Skeletal muscle tissue (tissue), 3 donors: ENCODE measurements at regions not wholly inside any gene's neighbourhood (a gene's known extent, or its start where the extent isn't known, plus 50 kb on each side); places are given as distances from the start of the nearest gene placed in this dataset.

Source experiments
- H3K27ac ChIP-seq: one replicate; pipeline ENCODE4 v1.7.0; 2013; ENCODE audit warnings: mild to moderate bottlenecking, low read depth, low read length, inconsistent platforms
- H3K27me3 ChIP-seq, 3 donors: one replicate each; pipeline ENCODE4 v1.7.0; 2013; ENCODE audit warnings: low read length in 3 of 3; ENCODE audit not compliant: control insufficient read depth in 3 of 3, insufficient read depth in 3 of 3
- H3K36me3 ChIP-seq, 3 donors: one replicate each; pipeline ENCODE4 v1.7.0; 2013; ENCODE audit warnings: low read length in 3 of 3; ENCODE audit not compliant: control insufficient read depth in 3 of 3, insufficient read depth in 3 of 3
- H3K4me1 ChIP-seq, 3 donors: one replicate each; pipeline ENCODE4 v1.7.0; 2013; ENCODE audit warnings: low read length in 3 of 3, mild to moderate bottlenecking in 3 of 3; ENCODE audit not compliant: control insufficient read depth in 3 of 3, insufficient read depth in 3 of 3
- H3K4me3 ChIP-seq, 3 donors: one replicate each; pipeline ENCODE4 v1.7.0; 2013; ENCODE audit warnings: low read length in 3 of 3
- H3K9ac ChIP-seq, 3 donors: one replicate each; pipeline ENCODE4 v1.7.0; 2013; ENCODE audit warnings: low read length in 3 of 3, mild to moderate bottlenecking in 3 of 3, moderate library complexity in 2 of 3, low read depth in 1 of 3
- H3K9me3 ChIP-seq, 3 donors: one replicate each; pipeline ENCODE4 v1.7.0; 2013; ENCODE audit warnings: low read length in 3 of 3; ENCODE audit not compliant: control insufficient read depth in 3 of 3
- donor health status: Osteomylitis.

GRCh38 chr13:85255978-85256377 lies 543.2 kb downstream of the SLITRK6 start:
- H3K4me3 ChIP-seq: no peak overlapping the region
- no peaks in the 10 kb centered on the region for H3K4me1 ChIP-seq
- H3K9me3 ChIP-seq: no peaks in the 10 kb centered on the region
- H3K9ac ChIP-seq: no peak overlapping the region
- no peaks in the 10 kb centered on the region for H3K36me3 ChIP-seq
- H3K27ac ChIP-seq: no peak overlapping the region
- H3K27me3 ChIP-seq: no peaks in the 10 kb centered on the region

GRCh38 chr13:85254641-85255040 lies 544.6 kb downstream of the SLITRK6 start:
- Histone ChIP-seq H3K4me1 (no peaks in the 10 kb centered on the region), H3K9me3 (no peaks in the 10 kb centered on the region), H3K36me3 (no peaks in the 10 kb centered on the region), H3K4me3 (no peak overlapping the region), H3K27me3 (no peaks in the 10 kb centered on the region), H3K27ac (no peak overlapping the region), H3K9ac (no peak overlapping the region)

DNA sequence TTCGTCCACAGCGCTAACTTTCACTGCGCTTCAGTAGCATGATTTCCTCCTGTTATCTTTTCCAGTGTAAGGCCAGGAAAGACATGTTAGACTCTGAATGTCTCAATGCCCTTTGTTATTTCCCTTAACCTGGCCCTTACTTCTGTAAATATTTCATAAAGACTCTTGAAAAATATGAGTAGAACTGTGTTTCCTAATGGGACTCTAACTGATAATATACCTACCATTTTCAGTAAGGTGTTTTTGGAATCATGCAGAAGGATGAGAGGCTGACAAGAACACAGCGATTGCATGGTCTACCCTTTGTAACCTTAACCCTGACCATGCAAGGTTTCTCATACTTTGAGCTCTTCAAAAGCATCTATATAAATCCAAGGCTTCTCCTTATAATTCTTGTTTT lies 550.1 kb downstream of the SLITRK6 start:
- Histone ChIP-seq H3K9me3 (no peaks in the 10 kb centered on the region), H3K9ac (no peak overlapping the region), H3K27ac (no peak overlapping the region), H3K27me3 (no peaks in the 10 kb centered on the region), H3K36me3 (no peaks in the 10 kb centered on the region), H3K4me3 (no peak overlapping the region), H3K4me1 (no peaks in the 10 kb centered on the region)

DNA sequence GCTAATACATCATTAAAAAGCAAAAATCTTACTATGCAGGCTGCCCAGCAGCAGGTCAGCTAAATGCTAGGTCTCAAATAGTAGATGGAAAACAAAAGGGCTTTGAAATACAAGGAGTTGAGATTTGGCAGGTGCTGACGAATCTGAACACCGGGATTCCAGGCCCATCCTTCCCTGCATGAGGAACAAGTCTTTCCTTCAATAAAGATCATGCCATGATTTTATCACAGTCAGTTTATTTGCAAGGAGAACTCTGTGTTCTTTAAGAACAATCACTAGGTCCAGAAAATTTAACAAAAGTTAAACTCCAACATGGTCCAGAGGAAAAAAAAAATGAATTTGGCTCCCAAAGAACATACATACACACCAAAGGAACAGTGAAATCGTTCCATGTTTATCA lies 551.4 kb downstream of the SLITRK6 start:
- Histone ChIP-seq H3K4me1 (no peaks in the 10 kb centered on the region), H3K27me3 (no peaks in the 10 kb centered on the region), H3K9ac (no peak overlapping the region), H3K27ac (no peak overlapping the region), H3K4me3 (no peak overlapping the region), H3K36me3 (no peaks in the 10 kb centered on the region), H3K9me3 (no peaks in the 10 kb centered on the region)

DNA sequence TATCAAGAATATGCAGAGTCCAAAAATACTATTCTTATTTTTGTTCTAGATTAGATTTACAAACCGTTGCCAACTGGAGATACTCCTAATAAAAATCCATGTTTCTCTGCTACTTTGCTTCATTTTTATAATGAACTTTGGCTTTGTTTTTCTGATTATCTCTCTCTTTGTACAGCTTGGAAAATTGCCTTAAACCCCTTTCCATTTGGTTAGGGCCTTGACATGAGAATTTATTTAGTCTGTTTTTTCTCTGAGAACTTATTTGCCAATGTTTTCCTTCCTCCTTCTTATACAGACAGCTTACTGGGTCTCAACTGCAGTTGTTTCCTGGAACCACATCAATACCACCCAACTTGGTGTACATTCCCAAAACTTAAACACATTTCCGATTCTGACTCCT lies 555.4 kb downstream of the SLITRK6 start:
- no peak overlapping the region for H3K9ac ChIP-seq
- H3K27me3 ChIP-seq: no peaks in the 10 kb centered on the region
- H3K27ac ChIP-seq: no peak overlapping the region
- no peaks in the 10 kb centered on the region for H3K4me1 ChIP-seq
- H3K9me3 ChIP-seq: no peaks in the 10 kb centered on the region
- no peaks in the 10 kb centered on the region for H3K36me3 ChIP-seq
- no peak overlapping the region for H3K4me3 ChIP-seq

GRCh38 chr13:85241060-85241459 lies 558.2 kb downstream of the SLITRK6 start:
- Histone ChIP-seq H3K9ac (no peak overlapping the region), H3K4me1 (no peaks in the 10 kb centered on the region), H3K9me3 (no peaks in the 10 kb centered on the region), H3K27me3 (no peaks in the 10 kb centered on the region), H3K4me3 (no peak overlapping the region), H3K27ac (no peak overlapping the region), H3K36me3 (no peaks in the 10 kb centered on the region)

GRCh38 chr13:85236413-85236812 lies 562.8 kb downstream of the SLITRK6 start:
- Histone ChIP-seq H3K9me3 (no peaks in the 10 kb centered on the region), H3K27me3 (no peaks in the 10 kb centered on the region)

DNA sequence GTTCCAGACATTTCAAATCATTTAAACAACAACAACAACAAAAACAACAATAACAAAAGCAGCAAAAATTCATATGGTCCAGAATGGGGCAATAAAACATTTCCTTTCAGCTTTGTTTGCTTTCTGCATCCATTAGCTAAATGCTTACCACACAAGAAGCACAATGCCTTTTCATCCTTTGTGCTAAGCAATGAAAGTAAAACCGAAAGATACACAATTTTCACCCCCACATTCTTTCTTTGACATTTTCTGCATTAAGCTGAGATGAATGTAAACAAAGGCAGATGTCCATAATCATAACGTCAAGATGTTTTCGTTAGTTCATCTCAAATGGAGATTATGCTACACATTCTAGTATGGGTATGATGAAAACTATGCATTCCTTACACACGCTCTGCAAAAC lies 568.5 kb downstream of the SLITRK6 start:
- no peaks in the 10 kb centered on the region for H3K9me3 ChIP-seq

More at GRCh38 chr13:85236413-85236812, 562.8 kb downstream of the SLITRK6 start:
- Histone ChIP-seq H3K27ac (no peak overlapping the region), H3K9ac (no peak overlapping the region), H3K4me3 (no peak overlapping the region), H3K4me1 (no peaks in the 10 kb centered on the region), H3K36me3 (no peaks in the 10 kb centered on the region)

DNA sequence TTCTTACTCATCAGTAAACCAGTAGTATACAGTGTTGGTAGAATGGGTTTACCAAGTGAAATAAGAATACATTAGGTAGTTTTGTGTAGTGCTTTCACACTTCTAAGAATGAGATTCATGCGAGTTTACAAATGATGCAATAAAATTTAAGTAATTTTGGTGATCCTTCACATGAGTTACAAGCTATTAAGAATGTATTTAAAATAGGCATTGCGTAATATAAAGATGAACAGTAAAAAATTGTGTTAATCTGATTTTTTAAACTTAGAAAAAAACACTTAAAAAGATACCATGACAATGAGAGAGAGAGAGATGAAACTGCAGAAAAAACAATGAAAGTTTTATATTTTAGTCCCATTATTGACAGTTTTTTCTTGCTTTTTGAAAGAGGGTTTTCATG lies 570.5 kb downstream of the SLITRK6 start:
- H3K9me3 ChIP-seq: no peaks in the 10 kb centered on the region
- H3K4me3 ChIP-seq: no peak overlapping the region
- H3K4me1 ChIP-seq: no peaks in the 10 kb centered on the region
- H3K36me3 ChIP-seq: no peaks in the 10 kb centered on the region
- no peak overlapping the region for H3K9ac ChIP-seq
- no peak overlapping the region for H3K27ac ChIP-seq
- H3K27me3 ChIP-seq: no peaks in the 10 kb centered on the region

More for the DNA sequence above, 568.5 kb downstream of the SLITRK6 start:
- Histone ChIP-seq H3K4me1 (no peaks in the 10 kb centered on the region), H3K36me3 (no peaks in the 10 kb centered on the region), H3K4me3 (no peak overlapping the region), H3K27ac (no peak overlapping the region), H3K27me3 (no peaks in the 10 kb centered on the region), H3K9ac (no peak overlapping the region)

GRCh38 chr13:85223883-85224656 lies 575.1 kb downstream of the SLITRK6 start:
- no peak overlapping the region for H3K9ac ChIP-seq

More at GRCh38 chr13:85223883-85224656, 575.1 kb downstream of the SLITRK6 start:
- Histone ChIP-seq H3K27ac (no peak overlapping the region), H3K27me3 (no peaks in the 10 kb centered on the region), H3K4me3 (no peak overlapping the region), H3K9me3 (no peaks in the 10 kb centered on the region), H3K36me3 (no peaks in the 10 kb centered on the region), H3K4me1 (no peaks in the 10 kb centered on the region)
